ENCODE measurements at regions not wholly inside any gene's neighbourhood (a gene's known extent, or its start where the extent isn't known, plus 50 kb on each side); places are given as distances from the start of the nearest gene placed in this dataset.

DNA sequence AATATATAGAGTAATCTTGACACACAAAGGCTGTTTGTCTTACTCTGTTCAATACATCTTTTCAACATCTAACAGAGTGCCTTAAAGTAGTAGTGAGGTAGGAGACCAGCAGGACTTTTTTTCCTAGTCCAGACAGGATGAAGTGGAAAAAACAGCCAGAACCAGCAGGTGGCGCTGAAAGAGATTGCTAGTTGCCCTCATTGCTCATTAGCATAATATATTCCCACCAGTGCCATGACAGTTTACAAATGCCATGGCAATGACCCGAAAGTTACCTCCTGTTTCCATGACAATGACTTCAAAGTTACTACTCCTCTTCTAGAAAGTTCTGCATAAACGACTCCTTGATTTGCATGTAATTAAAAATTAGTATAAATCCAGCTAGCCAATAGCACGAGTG, 387.4 kb downstream of the ACTL7B start:
- CTCF ChIA-PET = no interaction called here
- H3K4me1 Mint-ChIP-seq = no peaks in the 10 kb centered on the region
- no peaks in the 10 kb centered on the region for H3K27me3 Mint-ChIP-seq
- H3K9me3 Mint-ChIP-seq (ENCODE audit: low read depth) = no peaks in the 10 kb centered on the region
- no peak overlapping the region for H3K4me3 Mint-ChIP-seq
- H3K27ac Mint-ChIP-seq = no peak overlapping the region
- no peak for ATAC-seq
- no peaks in the 10 kb centered on the region for H3K36me3 Mint-ChIP-seq
- DNase-seq = peak; percentile 41

GRCh38 chr9:108467653-108468324, 388.0 kb downstream of the ACTL7B start:
- CTCF ChIA-PET = no interaction called here
- Mint-ChIP-seq H3K4me1 (no peaks in the 10 kb centered on the region), H3K4me3 (no peak overlapping the region), H3K36me3 (no peaks in the 10 kb centered on the region), H3K27ac (no peak overlapping the region), H3K9me3 (ENCODE audit: low read depth) (no peaks in the 10 kb centered on the region), H3K27me3 (no peaks in the 10 kb centered on the region)
- ATAC-seq (no peak), DNase-seq (no peak)

DNA sequence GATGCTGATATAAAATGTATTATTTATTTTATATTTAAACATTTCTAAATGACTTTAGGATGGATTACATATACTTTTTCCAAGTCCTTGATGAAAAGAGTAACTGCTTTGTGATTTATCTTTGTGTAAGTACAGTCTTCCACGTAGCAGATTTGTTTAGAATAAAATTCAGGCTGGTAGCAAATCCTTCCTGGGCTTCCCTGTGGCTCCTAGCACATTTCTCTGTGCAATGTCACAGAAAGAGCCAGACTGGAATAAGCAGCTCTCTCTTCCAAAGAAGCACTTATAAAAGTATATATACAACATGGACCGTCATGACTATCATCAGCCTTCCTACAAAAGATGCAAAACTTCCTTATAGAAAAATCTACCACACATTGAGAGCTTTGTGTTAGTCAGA, 388.6 kb downstream of the ACTL7B start:
- ATAC-seq (no peak), DNase-seq (no peak)
- CTCF ChIA-PET = no interaction called here
- Mint-ChIP-seq H3K9me3 (ENCODE audit: low read depth) (no peaks in the 10 kb centered on the region), H3K27ac (no peak overlapping the region), H3K27me3 (no peaks in the 10 kb centered on the region), H3K36me3 (no peaks in the 10 kb centered on the region), H3K4me1 (no peaks in the 10 kb centered on the region), H3K4me3 (no peak overlapping the region)

- H3K4me1 Mint-ChIP-seq = no peaks in the 10 kb centered on the region
- no peak overlapping the region for H3K4me3 Mint-ChIP-seq
- no peaks in the 10 kb centered on the region for H3K9me3 Mint-ChIP-seq (ENCODE audit: low read depth)
- no peak overlapping the region for H3K27ac Mint-ChIP-seq
- CTCF ChIA-PET = no interaction called here
- no peaks in the 10 kb centered on the region for H3K36me3 Mint-ChIP-seq
- H3K27me3 Mint-ChIP-seq = no peaks in the 10 kb centered on the region
- DNase-seq (no peak), ATAC-seq (no peak)
Observed at GRCh38 chr9:108466304-108466703, 389.5 kb downstream of the ACTL7B start.

DNA sequence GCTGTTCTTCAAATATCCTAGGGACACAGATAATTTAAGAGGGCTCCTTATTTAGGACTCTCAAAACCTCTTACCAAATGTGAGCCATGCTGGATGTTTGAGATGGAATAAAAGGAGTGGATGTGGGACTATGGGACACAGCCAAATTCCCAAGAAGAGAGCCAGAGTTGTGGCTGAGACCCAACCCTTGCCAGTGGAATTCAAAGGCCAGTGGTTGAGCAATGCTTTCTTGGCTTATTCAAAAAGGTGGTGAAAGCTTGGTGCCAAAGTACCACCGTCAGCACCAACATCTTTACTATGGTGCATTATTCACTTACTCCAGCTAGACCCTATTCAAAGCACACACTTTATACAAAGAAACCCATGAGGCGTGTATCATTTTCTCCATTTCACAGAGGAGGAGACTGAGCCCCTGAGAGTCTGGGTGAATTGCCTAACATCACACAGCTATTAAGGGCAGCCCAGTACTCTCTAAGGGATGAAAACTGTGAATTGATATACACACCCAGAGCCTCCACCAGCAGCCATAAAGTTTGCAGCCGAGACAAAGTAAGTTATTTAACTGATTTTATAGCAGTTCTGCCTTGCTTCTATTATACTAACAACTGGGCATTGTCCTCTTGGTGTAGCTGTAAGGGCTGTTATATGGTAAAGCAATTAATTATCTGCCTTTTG, 391.7 kb downstream of the ACTL7B start:
- Mint-ChIP-seq H3K27me3 (no peaks in the 10 kb centered on the region), H3K4me3 (no peak overlapping the region), H3K36me3 (no peaks in the 10 kb centered on the region), H3K4me1 (no peaks in the 10 kb centered on the region), H3K9me3 (ENCODE audit: low read depth) (no peaks in the 10 kb centered on the region), H3K27ac (no peak overlapping the region)
- ATAC-seq (no peak), DNase-seq (no peak)
- CTCF ChIA-PET = no interaction called here

DNA sequence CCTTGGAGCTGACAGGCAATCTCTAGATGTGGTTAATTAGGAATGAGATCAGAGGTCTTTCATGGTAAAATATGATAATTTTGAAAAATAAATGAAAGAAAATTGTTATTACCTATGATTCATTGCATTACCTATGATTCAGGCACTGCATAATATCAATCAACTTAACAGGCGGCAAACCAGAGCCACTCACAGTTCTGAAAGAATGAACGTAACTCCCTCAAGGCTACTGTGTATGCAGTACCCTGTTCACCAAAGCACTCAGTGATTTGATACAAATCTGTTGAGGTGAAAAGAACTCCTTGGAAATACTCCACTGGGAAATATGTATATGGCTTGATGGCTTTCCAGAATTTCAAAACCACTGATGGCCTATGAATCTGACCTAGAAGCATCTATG, 398.9 kb downstream of the ACTL7B start:
- Mint-ChIP-seq H3K4me3 (no peak overlapping the region), H3K36me3 (no peaks in the 10 kb centered on the region), H3K27ac (no peak overlapping the region), H3K9me3 (ENCODE audit: low read depth) (no peaks in the 10 kb centered on the region), H3K4me1 (no peaks in the 10 kb centered on the region), H3K27me3 (no peaks in the 10 kb centered on the region)
- no peak for ATAC-seq
- CTCF ChIA-PET = no interaction called here
- DNase-seq = no peak

- Mint-ChIP-seq H3K4me1 (no peaks in the 10 kb centered on the region), H3K4me3 (no peak overlapping the region), H3K36me3 (no peaks in the 10 kb centered on the region), H3K9me3 (ENCODE audit: low read depth) (no peaks in the 10 kb centered on the region), H3K27ac (no peak overlapping the region), H3K27me3 (no peaks in the 10 kb centered on the region)
- DNase-seq = no peak
- CTCF ChIA-PET = no interaction called here
- ATAC-seq = no peak
Observed at GRCh38 chr9:108445431-108446071, 410.2 kb downstream of the ACTL7B start.

- DNase-seq = no peak
- CTCF ChIA-PET = no interaction called here
- Mint-ChIP-seq H3K4me1 (no peaks in the 10 kb centered on the region), H3K4me3 (no peak overlapping the region), H3K9me3 (ENCODE audit: low read depth) (no peaks in the 10 kb centered on the region), H3K27me3 (no peaks in the 10 kb centered on the region), H3K27ac (no peak overlapping the region), H3K36me3 (no peaks in the 10 kb centered on the region)
- ATAC-seq = no peak
Observed at GRCh38 chr9:108444400-108445358, 411.1 kb downstream of the ACTL7B start.

GRCh38 chr9:108443741-108444140, 412.0 kb downstream of the ACTL7B start:
- ATAC-seq = no peak
- H3K27ac Mint-ChIP-seq = no peak overlapping the region
- no peaks in the 10 kb centered on the region for H3K4me1 Mint-ChIP-seq
- no peaks in the 10 kb centered on the region for H3K27me3 Mint-ChIP-seq
- no peaks in the 10 kb centered on the region for H3K9me3 Mint-ChIP-seq (ENCODE audit: low read depth)
- no peak for DNase-seq
- no peaks in the 10 kb centered on the region for H3K36me3 Mint-ChIP-seq
- no peak overlapping the region for H3K4me3 Mint-ChIP-seq
- CTCF ChIA-PET = no interaction called here

DNA sequence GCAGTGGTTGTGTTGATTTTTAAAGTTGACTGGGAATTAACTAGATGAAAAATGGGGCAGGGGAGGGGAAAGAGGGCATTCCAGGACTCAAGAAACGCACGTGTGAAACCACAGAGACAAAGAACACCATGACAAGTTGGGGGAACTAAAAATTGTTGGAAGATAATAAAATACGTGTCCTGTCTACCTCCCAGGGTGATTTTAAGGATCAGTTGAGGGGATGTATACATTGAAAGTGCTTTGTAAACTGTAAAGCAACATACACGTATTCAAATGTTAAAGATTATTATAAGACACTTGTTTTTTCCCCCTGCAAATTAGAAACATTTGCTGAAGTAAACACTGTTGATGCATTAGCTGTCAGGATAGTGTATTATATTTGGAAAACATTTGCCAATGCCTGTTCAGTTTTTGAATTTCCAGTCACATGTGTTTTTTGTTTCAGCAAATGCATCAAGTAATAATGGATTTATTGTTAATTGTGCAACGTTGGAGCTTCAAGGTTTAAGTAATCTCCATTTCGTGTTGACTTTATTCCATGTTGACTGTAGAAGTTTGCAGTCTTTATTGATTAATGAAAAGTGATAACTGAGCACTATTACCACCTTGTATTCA, 412.7 kb downstream of the ACTL7B start:
- CTCF ChIA-PET = no interaction called here
- H3K9me3 Mint-ChIP-seq (ENCODE audit: low read depth) = no peaks in the 10 kb centered on the region
- H3K27me3 Mint-ChIP-seq = no peaks in the 10 kb centered on the region
- H3K4me1 Mint-ChIP-seq = no peaks in the 10 kb centered on the region
- no peak overlapping the region for H3K27ac Mint-ChIP-seq
- H3K36me3 Mint-ChIP-seq = no peaks in the 10 kb centered on the region
- no peak for DNase-seq
- H3K4me3 Mint-ChIP-seq = no peak overlapping the region
- ATAC-seq = no peak

GRCh38 chr9:108442627-108443018, 413.2 kb downstream of the ACTL7B start:
- H3K9me3 Mint-ChIP-seq (ENCODE audit: low read depth) = no peaks in the 10 kb centered on the region
- CTCF ChIA-PET = no interaction called here
- ATAC-seq = no peak

GRCh38 chr9:108441726-108442125, 414.1 kb downstream of the ACTL7B start:
- DNase-seq (no peak), ATAC-seq (no peak)
- Mint-ChIP-seq H3K9me3 (ENCODE audit: low read depth) (no peaks in the 10 kb centered on the region), H3K27me3 (no peaks in the 10 kb centered on the region), H3K4me3 (no peak overlapping the region), H3K27ac (no peak overlapping the region), H3K4me1 (no peaks in the 10 kb centered on the region), H3K36me3 (no peaks in the 10 kb centered on the region)
- CTCF ChIA-PET = no interaction called here

More at GRCh38 chr9:108442627-108443018, 413.2 kb downstream of the ACTL7B start:
- Mint-ChIP-seq H3K4me3 (no peak overlapping the region), H3K36me3 (no peaks in the 10 kb centered on the region), H3K27ac (no peak overlapping the region), H3K4me1 (no peaks in the 10 kb centered on the region), H3K27me3 (no peaks in the 10 kb centered on the region)
- no peak for DNase-seq

DNA sequence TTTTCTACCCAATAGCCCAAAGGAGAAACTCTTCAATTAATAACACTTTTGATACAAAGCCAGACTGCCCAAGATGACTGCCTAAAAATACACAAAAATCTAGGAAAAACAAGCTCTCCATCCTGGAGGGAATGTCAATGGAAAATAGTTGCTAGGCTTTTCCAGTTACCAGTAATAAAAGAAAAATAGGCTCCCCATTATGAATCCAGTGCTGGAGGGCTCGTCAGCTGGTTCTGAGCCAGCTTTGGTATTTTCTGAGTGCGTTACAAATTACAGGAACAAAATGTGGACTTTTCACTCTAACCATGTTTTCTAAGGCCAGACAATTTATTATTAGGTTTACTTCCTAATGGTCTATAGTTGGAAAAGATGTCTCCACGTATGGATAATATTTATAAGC, 414.5 kb downstream of the ACTL7B start:
- Mint-ChIP-seq H3K9me3 (ENCODE audit: low read depth) (no peaks in the 10 kb centered on the region), H3K27ac (no peak overlapping the region), H3K36me3 (no peaks in the 10 kb centered on the region), H3K27me3 (no peaks in the 10 kb centered on the region), H3K4me3 (no peak overlapping the region), H3K4me1 (no peaks in the 10 kb centered on the region)
- ATAC-seq (no peak), DNase-seq (no peak)
- CTCF ChIA-PET = no interaction called here
